GM23338 (cell line): ENCODE measurements at regions not wholly inside any gene's neighbourhood (a gene's known extent, or its start where the extent isn't known, plus 50 kb on each side); places are given as distances from the start of the nearest gene placed in this dataset.

Experiments used
- CTCF ChIP-seq, 2 experiments: fragments of 200-600 bp in 1 of 2; sonication (generic) in 1 of 2; conservative IDR thresholded peaks; 2 replicates each; pipeline versions ENCODE4 v1.5.1 to v1.6.1; 2016 to 2017; ENCODE audit warnings: antibody characterized with exemption in 2 of 2, low read depth in 2 of 2, mild to moderate bottlenecking in 2 of 2, moderate library complexity in 1 of 2
- EZH2 ChIP-seq: fragments of 200-600 bp; sonication (generic); IDR thresholded peaks from one replicate; pipeline ENCODE4 v1.8.0; 2017; ENCODE audit warnings: antibody characterized with exemption, mild to moderate bottlenecking, low read depth; ENCODE audit not compliant: unreplicated experiment
- EZH2phosphoT487 ChIP-seq: fragments of 200-600 bp; sonication (generic); IDR thresholded peaks from one replicate; pipeline ENCODE4 v1.8.1; 2018; ENCODE audit warnings: antibody characterized with exemption; ENCODE audit not compliant: unreplicated experiment
- NANOG ChIP-seq: IDR thresholded peaks from 2 replicates; pipeline ENCODE4 v1.6.1; 2016; ENCODE audit warnings: antibody characterized with exemption, borderline replicate concordance
- REST ChIP-seq: IDR thresholded peaks from one replicate; pipeline ENCODE4 v1.6.1; 2018; ENCODE audit warnings: antibody characterized with exemption; ENCODE audit not compliant: unreplicated experiment
- ZNF114 ChIP-seq: fragments of 250-450 bp; sonication (Bioruptor Pico); IDR thresholded peaks from 2 replicates; pipeline ENCODE4 v1.5.0; 2020; ENCODE audit warnings: mild to moderate bottlenecking, moderate library complexity
- ZNF462 ChIP-seq: fragments of 250-450 bp; sonication (Bioruptor Pico); IDR thresholded peaks from 2 replicates; pipeline ENCODE4 v1.5.0; 2020; ENCODE audit warnings: mild to moderate bottlenecking, moderate library complexity

GRCh38 chr15:99480016-99480810 lies 85.6 kb upstream of the MEF2A start (continued):
- TF ChIP-seq ZNF462 (CRISPR knock-in tag) (no peak), NANOG (no peak), EZH2phosphoT487 (no peak), REST (no peak), CTCF (conservative IDR thresholded peaks at IDR 0.05; ENCODE audit: low read depth in 2 of 2) (no peak), EZH2 (no peak), ZNF114 (CRISPR knock-in tag) (no peak)
